ENCODE measurements at regions not wholly inside any gene's neighbourhood (a gene's known extent, or its start where the extent isn't known, plus 50 kb on each side); places are given as distances from the start of the nearest gene placed in this dataset.

DNA sequence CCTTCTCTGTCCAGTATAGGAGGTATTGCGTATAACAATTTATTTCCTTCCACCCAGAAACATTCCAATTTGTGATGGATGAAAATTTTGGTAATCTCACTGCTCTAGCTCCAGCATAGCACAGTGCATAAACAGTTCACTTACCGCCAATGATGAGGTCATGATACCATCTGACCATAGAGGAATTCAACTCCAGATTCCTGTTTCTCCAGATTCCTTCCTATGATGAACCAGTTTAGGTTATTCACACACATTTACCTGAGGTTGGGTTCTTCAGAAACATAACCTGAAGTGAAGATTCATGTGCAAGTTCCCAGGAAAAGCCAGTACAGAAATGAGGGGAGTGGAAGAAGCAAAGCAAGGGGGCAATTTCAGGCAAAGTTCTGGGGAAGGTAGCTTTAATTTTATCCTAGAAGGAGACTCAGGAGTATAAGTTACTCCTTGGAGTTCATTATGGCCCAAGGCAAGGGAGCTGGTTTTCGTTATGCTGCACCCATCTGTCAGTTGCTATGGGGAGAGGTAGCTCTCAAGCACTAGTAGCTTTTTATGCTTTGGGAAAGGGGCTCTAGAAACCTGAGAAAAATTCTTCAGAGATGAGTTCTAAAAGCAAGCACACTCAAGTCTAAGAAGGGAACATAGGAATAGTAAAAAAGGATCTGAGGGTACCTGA, 121.6 kb downstream of the CASP12 start:
- TF ChIP-seq, protein P1, sequence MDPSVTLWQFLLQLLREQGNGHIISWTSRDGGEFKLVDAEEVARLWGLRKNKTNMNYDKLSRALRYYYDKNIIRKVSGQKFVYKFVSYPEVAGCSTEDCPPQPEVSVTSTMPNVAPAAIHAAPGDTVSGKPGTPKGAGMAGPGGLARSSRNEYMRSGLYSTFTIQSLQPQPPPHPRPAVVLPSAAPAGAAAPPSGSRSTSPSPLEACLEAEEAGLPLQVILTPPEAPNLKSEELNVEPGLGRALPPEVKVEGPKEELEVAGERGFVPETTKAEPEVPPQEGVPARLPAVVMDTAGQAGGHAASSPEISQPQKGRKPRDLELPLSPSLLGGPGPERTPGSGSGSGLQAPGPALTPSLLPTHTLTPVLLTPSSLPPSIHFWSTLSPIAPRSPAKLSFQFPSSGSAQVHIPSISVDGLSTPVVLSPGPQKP (IDR thresholded peaks at IDR 0.05; ENCODE audit: borderline replicate concordance, low read depth, low read length): no peak
- TF ChIP-seq CTCF (conservative IDR thresholded peaks at IDR 0.05; ENCODE audit: low read depth, low read length) (no peak), POLR2A (IDR thresholded peaks at IDR 0.05; ENCODE audit: low read depth, low read length) (no peak), MAFK (IDR thresholded peaks at IDR 0.05; ENCODE audit: low read depth, low read length) (no peak), CHD1 (IDR thresholded peaks at IDR 0.05; ENCODE audit: low read depth, low read length) (no peak), CEBPB (IDR thresholded peaks at IDR 0.05; ENCODE audit: low read depth, low read length) (no peak)
- TF ChIP-seq, protein P2, sequence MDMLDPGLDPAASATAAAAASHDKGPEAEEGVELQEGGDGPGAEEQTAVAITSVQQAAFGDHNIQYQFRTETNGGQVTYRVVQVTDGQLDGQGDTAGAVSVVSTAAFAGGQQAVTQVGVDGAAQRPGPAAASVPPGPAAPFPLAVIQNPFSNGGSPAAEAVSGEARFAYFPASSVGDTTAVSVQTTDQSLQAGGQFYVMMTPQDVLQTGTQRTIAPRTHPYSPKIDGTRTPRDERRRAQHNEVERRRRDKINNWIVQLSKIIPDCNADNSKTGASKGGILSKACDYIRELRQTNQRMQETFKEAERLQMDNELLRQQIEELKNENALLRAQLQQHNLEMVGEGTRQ (IDR thresholded peaks at IDR 0.05; ENCODE audit: low read depth, low read length): no peak
- Histone ChIP-seq H2BK120ac (ENCODE audit: low read depth, low read length) (no peak overlapping the region), H3K18ac (ENCODE audit: low read depth, low read length) (no peak overlapping the region), H2BK15ac (ENCODE audit: low read depth, low read length) (no peak overlapping the region; the same call in 2 of the 3 replicates), H4K5ac (ENCODE audit: low read depth, low read length) (no peak overlapping the region), H3K27me3 (ENCODE audit: control insufficient read depth, insufficient read depth, low read length) (no peaks in the 10 kb centered on the region), H3K23ac (ENCODE audit: low read depth, low read length) (no peak overlapping the region), H4K91ac (ENCODE audit: insufficient read depth, low read depth, low read length) (no peak overlapping the region), H2BK5ac (ENCODE audit: low read depth, low read length, poor library complexity, severe bottlenecking) (no peak overlapping the region), H3K4ac (ENCODE audit: low read depth, low read length) (no peak overlapping the region), H3K56ac (ENCODE audit: extremely low read depth, insufficient read depth, low read length) (no peak overlapping the region), H3K9ac (ENCODE audit: low read depth, low read length) (no peak overlapping the region), H3K36me3 (ENCODE audit: control insufficient read depth, insufficient read depth, low read length) (no peaks in the 10 kb centered on the region), H4K8ac (ENCODE audit: low read depth in 2 of 2, low read length in 2 of 2) (no peak overlapping the region), H3K4me3 (ENCODE audit: insufficient read depth, low read depth, low read length) (no peak overlapping the region), H2AFZ (replicated peaks; ENCODE audit: low read length, poor library complexity) (no peak overlapping the region), H3K9me1 (ENCODE audit: insufficient read depth, low read length) (no peaks in the 10 kb centered on the region), H2BK20ac (ENCODE audit: low read depth, low read length) (no peak overlapping the region), H2AK5ac (ENCODE audit: low read depth, low read length) (no peak overlapping the region), H3K79me1 (ENCODE audit: low read depth in 1 of 2, low read length in 2 of 2) (no peaks in the 10 kb centered on the region), H4K20me1 (ENCODE audit: insufficient read depth, low read length) (no peaks in the 10 kb centered on the region), H2AK9ac (replicated peaks; ENCODE audit: low read depth, low read length, poor library complexity) (no peak overlapping the region), H3K9me3 (ENCODE audit: control insufficient read depth, insufficient read depth, low read length) (no peaks in the 10 kb centered on the region), H3K4me2 (ENCODE audit: low read depth, low read length) (no peak overlapping the region), H3K4me1 (ENCODE audit: control insufficient read depth, insufficient read depth, low read length) (peaks cover 2% of the 10 kb centered on the region), H3K27ac (ENCODE audit: insufficient read depth, low read length) (no peak overlapping the region), H3K14ac (replicated peaks; ENCODE audit: low read depth, low read length) (peak overlapping the region; percentile 34; the same call in 1 of the 2 replicates)
- ChIA-PET CTCF (interaction anchor here (1.1 kb wide), 1 partner anchor 46 kb away, joined by 3 read pairs; no protein-coding TSS in a partner anchor), POLR2A (ENCODE audit: unreplicated experiment) (no interaction called here)
- BruUV-seq (replicated peaks): no TSS peak
- intact Hi-C loops (cut with micrococcal nuclease) (no loop called here), in situ Hi-C loops (cut with MboI; ENCODE audit: low sequenced_read_pairs) (no loop called here), dilution Hi-C loops (cut with HindIII; ENCODE audit: low sequenced_read_pairs, unreplicated experiment) (no loop called here)
- no CpG with 5 or more reads among the region's 3 CpGs for WGBS, 2 experiments (ENCODE audit: extremely low coverage in 2 of 2, insufficient read length in 1 of 2)
- ATAC-seq (ENCODE audit: low read depth) (no peak), DNase-seq (peak; percentile 36)

All from IMR-90 (cell line).